SK-N-SH (cell line): ENCODE measurements at regions not wholly inside any gene's neighbourhood (a gene's known extent, or its start where the extent isn't known, plus 50 kb on each side); places are given as distances from the start of the nearest gene placed in this dataset.

Source experiments
- CTCF ChIA-PET: fragments of 300-600, 350-600 bp; formaldehyde crosslinking; extraction: SDS; loops from one replicate; lab custom pipeline; 2021; lab: Yijun Ruan, JAX
- POLR2A ChIA-PET: fragments of 350-600 bp; sonication (Branson Sonifier 250); formaldehyde crosslinking; extraction: SDS; loops from one replicate; lab custom pipeline; 2020; ENCODE audit warnings: antibody characterized with exemption, inconsistent platforms; lab: Yijun Ruan, JAX
- DNase-seq: peaks from one replicate; pipeline ENCODE4 v3.0.0; 2012
- H2AFZ ChIP-seq: fragments of 200-600 bp; sonication (generic); 2 replicates; pipeline ENCODE4 v1.8.1; 2016; ENCODE audit warnings: antibody characterized with exemption, mild to moderate bottlenecking, low read depth
- H3F3A ChIP-seq: fragments of 200-600 bp; sonication (generic); replicated peaks from 2 replicates; pipeline ENCODE3; 2016; ENCODE audit warnings: antibody characterized with exemption, mild to moderate bottlenecking; ENCODE audit not compliant: insufficient read depth
- H3K27ac ChIP-seq, 2 experiments: fragments of 200-500 bp in 1 of 2; fragments of 200-600 bp in 1 of 2; sonication (Bioruptor generic) in 1 of 2; sonication (generic), shearing (Covaris generic) in 1 of 2; 2 replicates each; pipeline versions ENCODE4 v1.5.1 to v1.6.1; 2014 to 2016; ENCODE audit warnings: low read depth in 2 of 2, inconsistent platforms in 1 of 2, low read length in 1 of 2, mild to moderate bottlenecking in 1 of 2, mixed read lengths in 1 of 2
- H3K27me3 ChIP-seq: fragments of 200-600 bp; sonication (generic), shearing (Covaris generic); 2 replicates; pipeline ENCODE4 v1.6.1; 2016; ENCODE audit warnings: mixed run types; ENCODE audit not compliant: insufficient read depth
- H3K36me3 ChIP-seq, 2 experiments: fragments of 200-500 bp in 1 of 2; fragments of 200-600 bp in 1 of 2; sonication (Bioruptor generic) in 1 of 2; sonication (generic) in 1 of 2; replicated peaks in 1 of 2; 2 replicates each; pipeline versions ENCODE3 to v1.5.1; 2014 to 2016; ENCODE audit warnings: low read length in 1 of 2, mild to moderate bottlenecking in 1 of 2; ENCODE audit not compliant: insufficient read depth in 2 of 2, control insufficient read depth in 1 of 2
- H3K4me1 ChIP-seq, 2 experiments: fragments of 200-500 bp in 1 of 2; fragments of 200-600 bp in 1 of 2; sonication (Bioruptor generic) in 1 of 2; sonication (generic), shearing (Covaris generic) in 1 of 2; 2 replicates each; pipeline versions ENCODE4 v1.5.1 to v1.6.1; 2014 to 2016; ENCODE audit warnings: low read depth in 1 of 2, low read length in 1 of 2, mixed run types in 1 of 2; ENCODE audit not compliant: insufficient read depth in 2 of 2, control insufficient read depth in 1 of 2
- H3K4me2 ChIP-seq: fragments of 200-600 bp; sonication (generic), shearing (Covaris generic); 2 replicates; pipeline ENCODE4 v1.6.1; 2017; ENCODE audit warnings: mixed run types
- H3K4me3 ChIP-seq, 2 experiments: fragments of 200-500 bp in 1 of 2; fragments of 200-600 bp in 1 of 2; sonication (Bioruptor generic) in 1 of 2; sonication (generic), shearing (Covaris generic) in 1 of 2; 2 replicates each; pipeline versions ENCODE4 v1.5.1 to v1.8.1; 2014 to 2016; ENCODE audit warnings: low read depth in 2 of 2, inconsistent platforms in 1 of 2, low read length in 1 of 2, mild to moderate bottlenecking in 1 of 2, mixed read lengths in 1 of 2, moderate library complexity in 1 of 2
- H3K79me2 ChIP-seq: fragments of 200-600 bp; sonication (generic); 2 replicates; pipeline ENCODE4 v1.8.1; 2017; ENCODE audit warnings: mild to moderate bottlenecking; ENCODE audit not compliant: insufficient read depth
- H3K9ac ChIP-seq: fragments of 200-600 bp; sonication (generic); 2 replicates; pipeline ENCODE4 v1.6.1; 2017; ENCODE audit warnings: mixed run types
- H3K9me2 ChIP-seq: fragments of 200-600 bp; sonication (generic); 2 replicates; pipeline ENCODE4 v1.6.1; 2017; ENCODE audit warnings: mixed run types
- H3K9me3 ChIP-seq: fragments of 200-600 bp; sonication (generic); 2 replicates; pipeline ENCODE4 v1.6.1; 2017; ENCODE audit warnings: mixed run types, mild to moderate bottlenecking, moderate library complexity
- H4K20me1 ChIP-seq: fragments of 200-600 bp; sonication (generic); 2 replicates; pipeline ENCODE4 v1.6.1; 2017; ENCODE audit warnings: mild to moderate bottlenecking, mixed run types; ENCODE audit not compliant: insufficient read depth
- EZH2phosphoT487 ChIP-seq: fragments of 200-600 bp; sonication (generic); IDR thresholded peaks from 2 replicates; pipeline ENCODE4 v1.6.1; 2017; ENCODE audit warnings: low read depth, mixed run types, mild to moderate bottlenecking, antibody characterized with exemption, moderate library complexity, borderline replicate concordance
- FOXM1 ChIP-seq: IDR thresholded peaks from 2 replicates; pipeline ENCODE4 v1.4.0; 2012; ENCODE audit warnings: low read depth, mild to moderate bottlenecking
- MEF2A ChIP-seq: IDR thresholded peaks from 2 replicates; pipeline ENCODE4 v1.4.0; 2012; ENCODE audit warnings: low read depth, borderline replicate concordance
- MXI1 ChIP-seq: IDR thresholded peaks from 2 replicates; pipeline ENCODE4 v1.6.1; 2012; ENCODE audit warnings: mild to moderate bottlenecking, low read depth, low read length, improper control_type of control experiment
- NFIC ChIP-seq: IDR thresholded peaks from 2 replicates; pipeline ENCODE4 v1.4.0; 2012; ENCODE audit warnings: borderline replicate concordance
- NRF1 ChIP-seq: IDR thresholded peaks from 2 replicates; pipeline ENCODE4 v1.6.1; 2012; ENCODE audit warnings: low read depth, mild to moderate bottlenecking, low read length
- POLR2AphosphoS5 ChIP-seq: IDR thresholded peaks from 2 replicates; pipeline ENCODE4 v1.6.1; 2012; ENCODE audit warnings: low read depth, low read length
- RCOR1 ChIP-seq: fragments of 150-350 bp; IDR thresholded peaks from 2 replicates; pipeline ENCODE4 v1.6.1; 2017; ENCODE audit warnings: antibody characterized with exemption, low read length
- TAF1 ChIP-seq: IDR thresholded peaks from 2 replicates; pipeline ENCODE4 v1.6.1; 2012; ENCODE audit warnings: low read depth, mild to moderate bottlenecking, low read length, moderate library complexity, borderline replicate concordance
- WGBS: methylation state at CpG from one replicate; pipeline ENCODE4 v1.1.6; 2017; ENCODE audit warnings: low lambda C conversion rate; 5-methylcytosine and 5-hydroxymethylcytosine counted together
- TF ChIP-seq, protein P1 (sequence below): IDR thresholded peaks from 2 replicates; pipeline ENCODE4 v1.4.0; 2012; ENCODE audit warnings: low read depth, borderline replicate concordance
- TF ChIP-seq, protein P2 (sequence below): fragments of 150-350 bp; IDR thresholded peaks from 2 replicates; pipeline ENCODE4 v1.6.1; 2017; ENCODE audit warnings: antibody characterized with exemption, low read length, low read depth, borderline replicate concordance
- TF ChIP-seq, protein P3 (sequence below): IDR thresholded peaks from 2 replicates; pipeline ENCODE4 v1.6.1; 2012; ENCODE audit warnings: mild to moderate bottlenecking, low read depth, low read length, moderate library complexity
- TF ChIP-seq, protein P4 (sequence below): fragments of 150-350 bp; IDR thresholded peaks from 2 replicates; pipeline ENCODE4 v1.6.1; 2016; ENCODE audit warnings: mild to moderate bottlenecking, low read depth, low read length
- TF ChIP-seq, protein P5 (sequence below): IDR thresholded peaks from 2 replicates; pipeline ENCODE4 v1.4.0; 2012; ENCODE audit warnings: low read depth
- TF ChIP-seq, protein P6 (sequence below): IDR thresholded peaks from 2 replicates; pipeline ENCODE4; 2012
- TF ChIP-seq, protein P7 (sequence below): IDR thresholded peaks from 2 replicates; pipeline ENCODE4 v1.4.0; 2012; ENCODE audit warnings: low read depth, borderline replicate concordance

DNA sequence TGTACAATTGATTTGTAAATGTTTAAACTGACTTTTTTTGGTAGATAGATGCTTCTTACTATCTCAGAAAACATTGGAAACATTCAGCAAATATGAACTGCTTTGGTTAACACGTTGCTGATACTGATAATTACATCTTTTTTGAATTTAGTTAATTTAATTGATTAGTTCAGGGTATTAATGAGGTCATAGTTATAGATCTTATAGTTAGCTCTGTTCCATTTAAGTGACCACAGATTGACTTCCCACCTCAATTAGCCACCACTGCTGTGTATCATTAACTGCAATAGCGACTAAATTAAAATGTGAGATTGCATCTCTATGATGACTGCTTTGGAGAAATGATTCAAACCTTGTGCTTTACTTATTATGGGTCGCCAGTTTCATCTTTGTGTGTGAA is 407.1 kb upstream of the EDIL3 start:
- H3K27ac ChIP-seq = no peak overlapping the region
- whole genome bisulfite sequencing = 5% methylated on average over 3 of the region's 3 CpGs
- no peaks in the 10 kb centered on the region for H3F3A ChIP-seq
- H3K27me3 ChIP-seq = no peaks in the 10 kb centered on the region
- no peaks in the 10 kb centered on the region for H3K9me2 ChIP-seq
- DNase-seq = no peak
- no peaks in the 10 kb centered on the region for H3K36me3 ChIP-seq
- ChIA-PET CTCF (no interaction called here), POLR2A (no interaction called here)
- no peak overlapping the region for H3K9ac ChIP-seq
- H3K4me1 ChIP-seq = no peaks in the 10 kb centered on the region
- H3K4me2 ChIP-seq = no peak overlapping the region
- H2AFZ ChIP-seq = no peak overlapping the region
- no peak overlapping the region for H3K4me3 ChIP-seq
- no peak for TF ChIP-seq RCOR1
- no peak for TF ChIP-seq FOXM1
- TF ChIP-seq, protein P1, sequence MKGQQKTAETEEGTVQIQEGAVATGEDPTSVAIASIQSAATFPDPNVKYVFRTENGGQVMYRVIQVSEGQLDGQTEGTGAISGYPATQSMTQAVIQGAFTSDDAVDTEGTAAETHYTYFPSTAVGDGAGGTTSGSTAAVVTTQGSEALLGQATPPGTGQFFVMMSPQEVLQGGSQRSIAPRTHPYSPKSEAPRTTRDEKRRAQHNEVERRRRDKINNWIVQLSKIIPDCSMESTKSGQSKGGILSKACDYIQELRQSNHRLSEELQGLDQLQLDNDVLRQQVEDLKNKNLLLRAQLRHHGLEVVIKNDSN = no peak
- TF ChIP-seq, protein P2, sequence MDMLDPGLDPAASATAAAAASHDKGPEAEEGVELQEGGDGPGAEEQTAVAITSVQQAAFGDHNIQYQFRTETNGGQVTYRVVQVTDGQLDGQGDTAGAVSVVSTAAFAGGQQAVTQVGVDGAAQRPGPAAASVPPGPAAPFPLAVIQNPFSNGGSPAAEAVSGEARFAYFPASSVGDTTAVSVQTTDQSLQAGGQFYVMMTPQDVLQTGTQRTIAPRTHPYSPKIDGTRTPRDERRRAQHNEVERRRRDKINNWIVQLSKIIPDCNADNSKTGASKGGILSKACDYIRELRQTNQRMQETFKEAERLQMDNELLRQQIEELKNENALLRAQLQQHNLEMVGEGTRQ = no peak
- TF ChIP-seq, protein P3, sequence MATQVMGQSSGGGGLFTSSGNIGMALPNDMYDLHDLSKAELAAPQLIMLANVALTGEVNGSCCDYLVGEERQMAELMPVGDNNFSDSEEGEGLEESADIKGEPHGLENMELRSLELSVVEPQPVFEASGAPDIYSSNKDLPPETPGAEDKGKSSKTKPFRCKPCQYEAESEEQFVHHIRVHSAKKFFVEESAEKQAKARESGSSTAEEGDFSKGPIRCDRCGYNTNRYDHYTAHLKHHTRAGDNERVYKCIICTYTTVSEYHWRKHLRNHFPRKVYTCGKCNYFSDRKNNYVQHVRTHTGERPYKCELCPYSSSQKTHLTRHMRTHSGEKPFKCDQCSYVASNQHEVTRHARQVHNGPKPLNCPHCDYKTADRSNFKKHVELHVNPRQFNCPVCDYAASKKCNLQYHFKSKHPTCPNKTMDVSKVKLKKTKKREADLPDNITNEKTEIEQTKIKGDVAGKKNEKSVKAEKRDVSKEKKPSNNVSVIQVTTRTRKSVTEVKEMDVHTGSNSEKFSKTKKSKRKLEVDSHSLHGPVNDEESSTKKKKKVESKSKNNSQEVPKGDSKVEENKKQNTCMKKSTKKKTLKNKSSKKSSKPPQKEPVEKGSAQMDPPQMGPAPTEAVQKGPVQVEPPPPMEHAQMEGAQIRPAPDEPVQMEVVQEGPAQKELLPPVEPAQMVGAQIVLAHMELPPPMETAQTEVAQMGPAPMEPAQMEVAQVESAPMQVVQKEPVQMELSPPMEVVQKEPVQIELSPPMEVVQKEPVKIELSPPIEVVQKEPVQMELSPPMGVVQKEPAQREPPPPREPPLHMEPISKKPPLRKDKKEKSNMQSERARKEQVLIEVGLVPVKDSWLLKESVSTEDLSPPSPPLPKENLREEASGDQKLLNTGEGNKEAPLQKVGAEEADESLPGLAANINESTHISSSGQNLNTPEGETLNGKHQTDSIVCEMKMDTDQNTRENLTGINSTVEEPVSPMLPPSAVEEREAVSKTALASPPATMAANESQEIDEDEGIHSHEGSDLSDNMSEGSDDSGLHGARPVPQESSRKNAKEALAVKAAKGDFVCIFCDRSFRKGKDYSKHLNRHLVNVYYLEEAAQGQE = no peak
- TF ChIP-seq, protein P4, sequence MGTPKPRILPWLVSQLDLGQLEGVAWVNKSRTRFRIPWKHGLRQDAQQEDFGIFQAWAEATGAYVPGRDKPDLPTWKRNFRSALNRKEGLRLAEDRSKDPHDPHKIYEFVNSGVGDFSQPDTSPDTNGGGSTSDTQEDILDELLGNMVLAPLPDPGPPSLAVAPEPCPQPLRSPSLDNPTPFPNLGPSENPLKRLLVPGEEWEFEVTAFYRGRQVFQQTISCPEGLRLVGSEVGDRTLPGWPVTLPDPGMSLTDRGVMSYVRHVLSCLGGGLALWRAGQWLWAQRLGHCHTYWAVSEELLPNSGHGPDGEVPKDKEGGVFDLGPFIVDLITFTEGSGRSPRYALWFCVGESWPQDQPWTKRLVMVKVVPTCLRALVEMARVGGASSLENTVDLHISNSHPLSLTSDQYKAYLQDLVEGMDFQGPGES = no peak
- no peak for TF ChIP-seq TAF1
- TF ChIP-seq, protein P5, sequence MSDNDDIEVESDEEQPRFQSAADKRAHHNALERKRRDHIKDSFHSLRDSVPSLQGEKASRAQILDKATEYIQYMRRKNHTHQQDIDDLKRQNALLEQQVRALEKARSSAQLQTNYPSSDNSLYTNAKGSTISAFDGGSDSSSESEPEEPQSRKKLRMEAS = no peak
- TF ChIP-seq POLR2AphosphoS5 = no peak
- no peak for TF ChIP-seq NFIC
- TF ChIP-seq NRF1 = no peak
- no peak for TF ChIP-seq EZH2phosphoT487
- TF ChIP-seq, protein P6, sequence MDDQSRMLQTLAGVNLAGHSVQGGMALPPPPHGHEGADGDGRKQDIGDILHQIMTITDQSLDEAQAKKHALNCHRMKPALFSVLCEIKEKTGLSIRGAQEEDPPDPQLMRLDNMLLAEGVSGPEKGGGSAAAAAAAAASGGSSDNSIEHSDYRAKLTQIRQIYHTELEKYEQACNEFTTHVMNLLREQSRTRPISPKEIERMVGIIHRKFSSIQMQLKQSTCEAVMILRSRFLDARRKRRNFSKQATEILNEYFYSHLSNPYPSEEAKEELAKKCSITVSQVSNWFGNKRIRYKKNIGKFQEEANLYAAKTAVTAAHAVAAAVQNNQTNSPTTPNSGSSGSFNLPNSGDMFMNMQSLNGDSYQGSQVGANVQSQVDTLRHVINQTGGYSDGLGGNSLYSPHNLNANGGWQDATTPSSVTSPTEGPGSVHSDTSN = no peak
- TF ChIP-seq, protein P7, sequence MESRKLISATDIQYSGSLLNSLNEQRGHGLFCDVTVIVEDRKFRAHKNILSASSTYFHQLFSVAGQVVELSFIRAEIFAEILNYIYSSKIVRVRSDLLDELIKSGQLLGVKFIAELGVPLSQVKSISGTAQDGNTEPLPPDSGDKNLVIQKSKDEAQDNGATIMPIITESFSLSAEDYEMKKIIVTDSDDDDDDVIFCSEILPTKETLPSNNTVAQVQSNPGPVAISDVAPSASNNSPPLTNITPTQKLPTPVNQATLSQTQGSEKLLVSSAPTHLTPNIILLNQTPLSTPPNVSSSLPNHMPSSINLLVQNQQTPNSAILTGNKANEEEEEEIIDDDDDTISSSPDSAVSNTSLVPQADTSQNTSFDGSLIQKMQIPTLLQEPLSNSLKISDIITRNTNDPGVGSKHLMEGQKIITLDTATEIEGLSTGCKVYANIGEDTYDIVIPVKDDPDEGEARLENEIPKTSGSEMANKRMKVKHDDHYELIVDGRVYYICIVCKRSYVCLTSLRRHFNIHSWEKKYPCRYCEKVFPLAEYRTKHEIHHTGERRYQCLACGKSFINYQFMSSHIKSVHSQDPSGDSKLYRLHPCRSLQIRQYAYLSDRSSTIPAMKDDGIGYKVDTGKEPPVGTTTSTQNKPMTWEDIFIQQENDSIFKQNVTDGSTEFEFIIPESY = no peak
- TF ChIP-seq MXI1 = no peak
- TF ChIP-seq MEF2A = no peak
- H3K79me2 ChIP-seq = no peaks in the 10 kb centered on the region
- H4K20me1 ChIP-seq = no peaks in the 10 kb centered on the region
- no peaks in the 10 kb centered on the region for H3K9me3 ChIP-seq
